GM18873 (cell line): ENCODE measurements at regions not wholly inside any gene's neighbourhood (a gene's known extent, or its start where the extent isn't known, plus 50 kb on each side); places are given as distances from the start of the nearest gene placed in this dataset.

Source experiments
- ATAC-seq: cut with Tn5 transposase; IDR thresholded peaks from one replicate; pipeline ENCODE4 v1.9.1; 2021; ENCODE audit warnings: mild to moderate bottlenecking, moderate library complexity, moderate number of reproducible peaks; ENCODE audit not compliant: unreplicated experiment, low FRiP score

GRCh38 chr10:111488668-111489067 lies 411.8 kb downstream of the ADRA2A start:
- no peak for ATAC-seq

- no peak for ATAC-seq
Observed at GRCh38 chr10:111491154-111491553, 414.3 kb downstream of the ADRA2A start.

- no peak for ATAC-seq
Observed at GRCh38 chr10:111493024-111493625, 416.3 kb downstream of the ADRA2A start.

- no peak for ATAC-seq
Observed at GRCh38 chr10:111498560-111498959, 421.7 kb downstream of the ADRA2A start.

- ATAC-seq, result no peak
Observed at GRCh38 chr10:111504376-111504775, 427.5 kb downstream of the ADRA2A start.

GRCh38 chr10:111506266-111507034 lies 429.6 kb downstream of the ADRA2A start:
- ATAC-seq, result no peak

GRCh38 chr10:111511751-111512150 lies 434.9 kb downstream of the ADRA2A start:
- ATAC-seq, result no peak

- no peak for ATAC-seq
Observed at GRCh38 chr10:111515264-111515663, 438.4 kb downstream of the ADRA2A start.

GRCh38 chr10:111515706-111516105 lies 438.9 kb downstream of the ADRA2A start:
- ATAC-seq, result no peak

GRCh38 chr10:111516144-111516543 lies 439.3 kb downstream of the ADRA2A start:
- ATAC-seq, result no peak

GRCh38 chr10:111522141-111522540 lies 445.3 kb downstream of the ADRA2A start:
- ATAC-seq, result no peak

- ATAC-seq, result no peak
Observed at GRCh38 chr10:111522551-111522950, 445.7 kb downstream of the ADRA2A start.

- ATAC-seq, result no peak
Observed at GRCh38 chr10:111523016-111523415, 446.2 kb downstream of the ADRA2A start.

- no peak for ATAC-seq
Observed at GRCh38 chr10:111524134-111524533, 447.3 kb downstream of the ADRA2A start.

GRCh38 chr10:111525696-111526095 lies 448.9 kb downstream of the ADRA2A start:
- ATAC-seq, result no peak

- ATAC-seq, result no peak
Observed at GRCh38 chr10:111531690-111532089, 454.9 kb downstream of the ADRA2A start.

GRCh38 chr10:111532139-111532538 lies 455.3 kb downstream of the ADRA2A start:
- ATAC-seq, result no peak

- ATAC-seq, result no peak
Observed at GRCh38 chr10:111539246-111539645, 462.4 kb downstream of the ADRA2A start.

- no peak for ATAC-seq
Observed at GRCh38 chr10:111543854-111544253, 467.0 kb downstream of the ADRA2A start.

- ATAC-seq, result no peak
Observed at GRCh38 chr10:111545861-111546605, 469.2 kb downstream of the ADRA2A start.

GRCh38 chr10:111548084-111548726 lies 471.4 kb downstream of the ADRA2A start:
- no peak for ATAC-seq
